ENCODE measurements at regions not wholly inside any gene's neighbourhood (a gene's known extent, or its start where the extent isn't known, plus 50 kb on each side); places are given as distances from the start of the nearest gene placed in this dataset.
A peak's percentile ranks its signal among the peaks of the same experiment; 100 is the strongest.

DNA sequence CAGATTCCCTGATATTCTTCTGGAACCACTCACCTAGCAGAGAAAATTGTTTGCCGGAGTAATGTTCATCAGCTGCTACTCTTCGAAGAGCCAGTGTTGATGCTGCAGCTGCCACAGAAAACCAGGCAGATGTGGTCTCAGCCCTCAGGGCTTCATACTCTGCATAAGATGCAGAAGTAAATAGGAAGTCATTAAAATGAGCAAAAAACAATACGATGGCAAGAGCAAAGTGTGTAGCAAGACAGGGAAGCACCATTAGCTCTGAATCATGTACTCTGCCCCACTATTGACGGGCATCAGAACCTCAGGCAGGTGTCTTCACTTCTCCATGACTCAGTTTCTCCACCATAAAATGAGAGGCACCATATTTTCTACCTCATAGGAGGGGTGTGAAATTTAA, 991.6 kb upstream of the TMEM132C start (continued):
- TF ChIP-seq, protein P1, sequence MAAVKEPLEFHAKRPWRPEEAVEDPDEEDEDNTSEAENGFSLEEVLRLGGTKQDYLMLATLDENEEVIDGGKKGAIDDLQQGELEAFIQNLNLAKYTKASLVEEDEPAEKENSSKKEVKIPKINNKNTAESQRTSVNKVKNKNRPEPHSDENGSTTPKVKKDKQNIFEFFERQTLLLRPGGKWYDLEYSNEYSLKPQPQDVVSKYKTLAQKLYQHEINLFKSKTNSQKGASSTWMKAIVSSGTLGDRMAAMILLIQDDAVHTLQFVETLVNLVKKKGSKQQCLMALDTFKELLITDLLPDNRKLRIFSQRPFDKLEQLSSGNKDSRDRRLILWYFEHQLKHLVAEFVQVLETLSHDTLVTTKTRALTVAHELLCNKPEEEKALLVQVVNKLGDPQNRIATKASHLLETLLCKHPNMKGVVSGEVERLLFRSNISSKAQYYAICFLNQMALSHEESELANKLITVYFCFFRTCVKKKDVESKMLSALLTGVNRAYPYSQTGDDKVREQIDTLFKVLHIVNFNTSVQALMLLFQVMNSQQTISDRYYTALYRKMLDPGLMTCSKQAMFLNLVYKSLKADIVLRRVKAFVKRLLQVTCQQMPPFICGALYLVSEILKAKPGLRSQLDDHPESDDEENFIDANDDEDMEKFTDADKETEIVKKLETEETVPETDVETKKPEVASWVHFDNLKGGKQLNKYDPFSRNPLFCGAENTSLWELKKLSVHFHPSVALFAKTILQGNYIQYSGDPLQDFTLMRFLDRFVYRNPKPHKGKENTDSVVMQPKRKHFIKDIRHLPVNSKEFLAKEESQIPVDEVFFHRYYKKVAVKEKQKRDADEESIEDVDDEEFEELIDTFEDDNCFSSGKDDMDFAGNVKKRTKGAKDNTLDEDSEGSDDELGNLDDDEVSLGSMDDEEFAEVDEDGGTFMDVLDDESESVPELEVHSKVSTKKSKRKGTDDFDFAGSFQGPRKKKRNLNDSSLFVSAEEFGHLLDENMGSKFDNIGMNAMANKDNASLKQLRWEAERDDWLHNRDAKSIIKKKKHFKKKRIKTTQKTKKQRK (IDR thresholded peaks at IDR 0.05; ENCODE audit: low read depth, low read length), result no peak
- TF ChIP-seq, protein P2, sequence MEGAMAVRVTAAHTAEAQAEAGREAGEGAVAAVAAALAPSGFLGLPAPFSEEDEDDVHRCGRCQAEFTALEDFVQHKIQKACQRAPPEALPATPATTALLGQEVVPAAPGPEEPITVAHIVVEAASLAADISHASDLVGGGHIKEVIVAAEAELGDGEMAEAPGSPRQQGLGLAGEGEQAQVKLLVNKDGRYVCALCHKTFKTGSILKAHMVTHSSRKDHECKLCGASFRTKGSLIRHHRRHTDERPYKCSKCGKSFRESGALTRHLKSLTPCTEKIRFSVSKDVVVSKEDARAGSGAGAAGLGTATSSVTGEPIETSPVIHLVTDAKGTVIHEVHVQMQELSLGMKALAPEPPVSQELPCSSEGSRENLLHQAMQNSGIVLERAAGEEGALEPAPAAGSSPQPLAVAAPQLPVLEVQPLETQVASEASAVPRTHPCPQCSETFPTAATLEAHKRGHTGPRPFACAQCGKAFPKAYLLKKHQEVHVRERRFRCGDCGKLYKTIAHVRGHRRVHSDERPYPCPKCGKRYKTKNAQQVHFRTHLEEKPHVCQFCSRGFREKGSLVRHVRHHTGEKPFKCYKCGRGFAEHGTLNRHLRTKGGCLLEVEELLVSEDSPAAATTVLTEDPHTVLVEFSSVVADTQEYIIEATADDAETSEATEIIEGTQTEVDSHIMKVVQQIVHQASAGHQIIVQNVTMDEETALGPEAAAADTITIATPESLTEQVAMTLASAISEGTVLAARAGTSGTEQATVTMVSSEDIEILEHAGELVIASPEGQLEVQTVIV (IDR thresholded peaks at IDR 0.05; ENCODE audit: borderline replicate concordance, partially characterized antibody), result no peak
- TF ChIP-seq MYB (IDR thresholded peaks at IDR 0.05; ENCODE audit: borderline replicate concordance, low read depth, low read length), result no peak
- TF ChIP-seq IKZF2 (IDR thresholded peaks at IDR 0.05), result no peak
- TF ChIP-seq NFYB (IDR thresholded peaks at IDR 0.05; ENCODE audit: insufficient read depth, low read depth, low read length), result no peak

DNA sequence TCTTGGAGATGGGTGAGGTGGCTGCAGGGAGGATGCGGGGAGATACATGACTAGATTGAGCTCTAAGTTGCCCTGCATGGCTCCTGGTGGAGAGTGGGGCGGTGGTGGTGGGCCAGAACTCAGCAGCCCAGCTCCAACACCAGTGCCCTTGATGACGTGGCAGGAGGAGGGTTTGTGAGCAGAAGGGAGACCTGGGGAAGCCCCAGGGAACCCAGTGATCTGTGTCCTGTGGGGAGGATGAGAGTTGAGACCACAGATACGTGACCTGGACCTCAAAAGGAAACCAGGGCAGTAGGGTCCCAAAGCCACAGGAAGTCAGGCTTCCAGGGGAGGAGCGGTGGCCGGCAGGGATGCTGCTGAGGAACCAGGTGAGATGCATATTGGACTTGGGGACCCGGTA, 989.1 kb upstream of the TMEM132C start:
- CTCF ChIA-PET, result no interaction called here
- FAIRE-seq, result no peak
- TF ChIP-seq KDM1A (IDR thresholded peaks at IDR 0.05; ENCODE audit: borderline replicate concordance) (no peak), STAT1 (conservative IDR thresholded peaks at IDR 0.05) (no peak), NR2C2 (IDR thresholded peaks at IDR 0.05; ENCODE audit: borderline replicate concordance, control insufficient read depth, insufficient read length, low read depth) (no peak), EZH2 (IDR thresholded peaks at IDR 0.05; ENCODE audit: borderline replicate concordance, control insufficient read depth, low read depth, low read length) (no peak), CREB1 (IDR thresholded peaks at IDR 0.05; ENCODE audit: low read depth) (0 out of 2 replicates have a peak, but pooled peaks have one; percentile 14)
- TF ChIP-seq, protein P3, sequence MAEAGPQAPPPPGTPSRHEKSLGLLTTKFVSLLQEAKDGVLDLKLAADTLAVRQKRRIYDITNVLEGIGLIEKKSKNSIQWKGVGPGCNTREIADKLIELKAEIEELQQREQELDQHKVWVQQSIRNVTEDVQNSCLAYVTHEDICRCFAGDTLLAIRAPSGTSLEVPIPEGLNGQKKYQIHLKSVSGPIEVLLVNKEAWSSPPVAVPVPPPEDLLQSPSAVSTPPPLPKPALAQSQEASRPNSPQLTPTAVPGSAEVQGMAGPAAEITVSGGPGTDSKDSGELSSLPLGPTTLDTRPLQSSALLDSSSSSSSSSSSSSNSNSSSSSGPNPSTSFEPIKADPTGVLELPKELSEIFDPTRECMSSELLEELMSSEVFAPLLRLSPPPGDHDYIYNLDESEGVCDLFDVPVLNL (IDR thresholded peaks at IDR 0.05; ENCODE audit: low read depth, low read length), result no peak
- TF ChIP-seq, protein P4, sequence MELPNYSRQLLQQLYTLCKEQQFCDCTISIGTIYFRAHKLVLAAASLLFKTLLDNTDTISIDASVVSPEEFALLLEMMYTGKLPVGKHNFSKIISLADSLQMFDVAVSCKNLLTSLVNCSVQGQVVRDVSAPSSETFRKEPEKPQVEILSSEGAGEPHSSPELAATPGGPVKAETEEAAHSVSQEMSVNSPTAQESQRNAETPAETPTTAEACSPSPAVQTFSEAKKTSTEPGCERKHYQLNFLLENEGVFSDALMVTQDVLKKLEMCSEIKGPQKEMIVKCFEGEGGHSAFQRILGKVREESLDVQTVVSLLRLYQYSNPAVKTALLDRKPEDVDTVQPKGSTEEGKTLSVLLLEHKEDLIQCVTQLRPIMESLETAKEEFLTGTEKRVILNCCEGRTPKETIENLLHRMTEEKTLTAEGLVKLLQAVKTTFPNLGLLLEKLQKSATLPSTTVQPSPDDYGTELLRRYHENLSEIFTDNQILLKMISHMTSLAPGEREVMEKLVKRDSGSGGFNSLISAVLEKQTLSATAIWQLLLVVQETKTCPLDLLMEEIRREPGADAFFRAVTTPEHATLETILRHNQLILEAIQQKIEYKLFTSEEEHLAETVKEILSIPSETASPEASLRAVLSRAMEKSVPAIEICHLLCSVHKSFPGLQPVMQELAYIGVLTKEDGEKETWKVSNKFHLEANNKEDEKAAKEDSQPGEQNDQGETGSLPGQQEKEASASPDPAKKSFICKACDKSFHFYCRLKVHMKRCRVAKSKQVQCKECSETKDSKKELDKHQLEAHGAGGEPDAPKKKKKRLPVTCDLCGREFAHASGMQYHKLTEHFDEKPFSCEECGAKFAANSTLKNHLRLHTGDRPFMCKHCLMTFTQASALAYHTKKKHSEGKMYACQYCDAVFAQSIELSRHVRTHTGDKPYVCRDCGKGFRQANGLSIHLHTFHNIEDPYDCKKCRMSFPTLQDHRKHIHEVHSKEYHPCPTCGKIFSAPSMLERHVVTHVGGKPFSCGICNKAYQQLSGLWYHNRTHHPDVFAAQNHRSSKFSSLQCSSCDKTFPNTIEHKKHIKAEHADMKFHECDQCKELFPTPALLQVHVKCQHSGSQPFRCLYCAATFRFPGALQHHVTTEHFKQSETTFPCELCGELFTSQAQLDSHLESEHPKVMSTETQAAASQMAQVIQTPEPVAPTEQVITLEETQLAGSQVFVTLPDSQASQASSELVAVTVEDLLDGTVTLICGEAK (IDR thresholded peaks at IDR 0.05; ENCODE audit: borderline replicate concordance), result no peak

More for the DNA sequence above, 989.1 kb upstream of the TMEM132C start:
- no peak overlapping the region for H2AFZ ChIP-seq (ENCODE audit: control insufficient read depth, low read depth, low read length)
- no peak overlapping the region for H3K4me2 ChIP-seq (ENCODE audit: control insufficient read depth, insufficient read depth)
- WGBS (ENCODE audit: insufficient coverage, insufficient replicate concordance, low lambda C conversion rate, missing lambda C conversion rate), result 16% methylated on average over 7 of the region's 7 CpGs
- no peaks in the 10 kb centered on the region for H3K36me3 ChIP-seq (ENCODE audit: control insufficient read depth in 2 of 2, insufficient read depth in 2 of 2, low read length in 1 of 2)
- no peak overlapping the region for H3K9ac ChIP-seq (ENCODE audit: control insufficient read depth, insufficient read depth, low read length)
- H3K9me3 ChIP-seq (replicated peaks; ENCODE audit: control insufficient read depth, insufficient read depth, low read length), result no peaks in the 10 kb centered on the region; the same call in none of the 3 replicates
- DNase-seq (ENCODE audit: low read depth, low spot score) (peak; percentile 9), ATAC-seq (peak; percentile 31; the same call in 2 of the 3 replicates)
- no peaks in the 10 kb centered on the region for H4K20me1 ChIP-seq (ENCODE audit: control insufficient read depth, insufficient read depth)
- no peak overlapping the region for H3K27ac ChIP-seq (ENCODE audit: control insufficient read depth, insufficient read depth)
- intact Hi-C loops (cut with micrococcal nuclease; ENCODE audit: unreplicated experiment) (no loop called here), in situ Hi-C loops (cut with MboI) (no loop called here)
- no peak overlapping the region for H3K4me3 ChIP-seq
- H3K27me3 ChIP-seq (replicated peaks in 1 of 2; ENCODE audit: control insufficient read depth in 2 of 2, insufficient read depth in 2 of 2, low read length in 1 of 2), result no peaks in the 10 kb centered on the region
- no peaks in the 10 kb centered on the region for H3K79me2 ChIP-seq (ENCODE audit: control insufficient read depth, insufficient read depth, low read length)
- ChIA-PET RAD21 (ENCODE audit: unreplicated experiment) (interaction anchor here (0.6 kb wide), 1 partner anchor 653 kb away, joined by 3 read pairs; no protein-coding TSS in a partner anchor), SMC1A (ENCODE audit: uncharacterized antibody, unreplicated experiment) (no interaction called here), POLR2A (no interaction called here)
- no peaks in the 10 kb centered on the region for H3K4me1 ChIP-seq (ENCODE audit: control insufficient read depth, insufficient read depth, low read length)
- BruUV-seq (replicated peaks), result no TSS peak
